Neural progenitor cell (in vitro differentiated cells): ENCODE measurements at regions not wholly inside any gene's neighbourhood (a gene's known extent, or its start where the extent isn't known, plus 50 kb on each side); places are given as distances from the start of the nearest gene placed in this dataset.

Experiments used
- DNase-seq: peaks from one replicate; pipeline ENCODE4 v3.0.0-alpha.2; 2016; ENCODE audit warnings: low spot score
- H2AFZ ChIP-seq: fragments of 200-600 bp; sonication (generic); replicated peaks from 2 replicates; pipeline ENCODE4 v1.6.1; 2016; ENCODE audit warnings: antibody characterized with exemption
- H3F3A ChIP-seq: fragments of 200-600 bp; sonication (generic); 2 replicates; pipeline ENCODE4 v1.6.1; 2016; ENCODE audit warnings: antibody characterized with exemption, low read depth
- H3K27ac ChIP-seq: fragments of 200-600 bp; sonication (generic); 2 replicates; pipeline ENCODE4 v1.5.1; 2016; ENCODE audit warnings: mild to moderate bottlenecking
- H3K27me3 ChIP-seq: fragments of 200-600 bp; sonication (generic); 2 replicates; pipeline ENCODE4 v1.6.1; 2016; ENCODE audit warnings: mild to moderate bottlenecking, moderate library complexity
- H3K36me3 ChIP-seq: fragments of 200-600 bp; sonication (generic); 2 replicates; pipeline ENCODE4 v1.5.1; 2016
- H3K4me1 ChIP-seq: fragments of 200-600 bp; sonication (generic); 2 replicates; pipeline ENCODE4 v1.6.1; 2016; ENCODE audit warnings: mixed run types
- H3K4me2 ChIP-seq: fragments of 200-600 bp; sonication (generic); 2 replicates; pipeline ENCODE4 v1.6.1; 2016
- H3K4me3 ChIP-seq: fragments of 200-600 bp; sonication (generic); 2 replicates; pipeline ENCODE4 v1.5.1; 2016
- H3K79me2 ChIP-seq: fragments of 200-600 bp; sonication (generic); 2 replicates; pipeline ENCODE4 v1.6.1; 2016; ENCODE audit warnings: low read depth
- H3K9ac ChIP-seq: fragments of 200-600 bp; sonication (generic); 2 replicates; pipeline ENCODE4 v1.6.1; 2016
- H3K9me3 ChIP-seq: fragments of 200-600 bp; sonication (generic); 2 replicates; pipeline ENCODE4 v1.5.1; 2016; ENCODE audit warnings: low read depth
- H4K20me1 ChIP-seq: fragments of 200-600 bp; sonication (generic); 2 replicates; pipeline ENCODE4 v1.6.1; 2016; ENCODE audit warnings: low read depth
- H3K27ac Mint-ChIP-seq: 3 replicates; pipeline ENCODE4 v1.8.0; 2021; ENCODE audit warnings: mixed read lengths
- H3K27me3 Mint-ChIP-seq: 2 replicates; pipeline ENCODE4 v1.8.0; 2022; ENCODE audit warnings: low read depth, mild to moderate bottlenecking, inconsistent platforms, moderate library complexity, mixed read lengths; ENCODE audit not compliant: insufficient read depth
- H3K36me3 Mint-ChIP-seq: 3 replicates; pipeline ENCODE4 v1.8.0; 2021; ENCODE audit warnings: mixed read lengths
- H3K4me1 Mint-ChIP-seq: 3 replicates; pipeline ENCODE4 v1.8.0; 2021; ENCODE audit warnings: mixed read lengths
- H3K4me3 Mint-ChIP-seq: 3 replicates; pipeline ENCODE4 v1.8.0; 2021; ENCODE audit warnings: mild to moderate bottlenecking, moderate library complexity, mixed read lengths
- H3K9me3 Mint-ChIP-seq: 3 replicates; pipeline ENCODE4 v1.8.0; 2020; ENCODE audit warnings: mixed read lengths
- CTCF ChIP-seq: fragments of 200-600 bp; sonication (generic); IDR thresholded peaks from 2 replicates; pipeline ENCODE4 v1.5.1; 2017; ENCODE audit warnings: antibody characterized with exemption, mild to moderate bottlenecking
- EZH2 ChIP-seq: fragments of 200-600 bp; sonication (generic); IDR thresholded peaks from 2 replicates; pipeline ENCODE4 v1.6.1; 2017; ENCODE audit warnings: antibody characterized with exemption, mild to moderate bottlenecking, moderate library complexity
- EZH2phosphoT487 ChIP-seq: fragments of 200-600 bp; sonication (generic); IDR thresholded peaks from 2 replicates; pipeline ENCODE4 v1.6.1; 2017; ENCODE audit warnings: antibody characterized with exemption

GRCh38 chr22:48278620-48279460, 1516.4 kb downstream of the TBC1D22A start:
- Histone ChIP-seq H3K4me1 (peaks cover 20% of the 10 kb centered on the region), H3K79me2 (no peaks in the 10 kb centered on the region), H3K9me3 (peaks cover 6% of the 10 kb centered on the region), H3K27ac (no peak overlapping the region), H3K4me3 (no peak overlapping the region), H3K9ac (no peak overlapping the region), H3K4me2 (peak overlapping the region; percentile 18), H3F3A (no peaks in the 10 kb centered on the region), H4K20me1 (no peaks in the 10 kb centered on the region), H3K27me3 (no peaks in the 10 kb centered on the region), H2AFZ (peak overlapping the region; percentile 50), H3K36me3 (no peaks in the 10 kb centered on the region)
- H3K36me3 Mint-ChIP-seq, result no peaks in the 10 kb centered on the region
- H3K4me3 Mint-ChIP-seq, result no peak overlapping the region
- DNase-seq, result no peak
- no peak for TF ChIP-seq CTCF
- no peak for TF ChIP-seq EZH2phosphoT487
- no peak for TF ChIP-seq EZH2
- H3K27me3 Mint-ChIP-seq, result peaks cover 7% of the 10 kb centered on the region
- H3K27ac Mint-ChIP-seq, result peak overlapping the region; percentile 69
- H3K4me1 Mint-ChIP-seq, result peaks cover 22% of the 10 kb centered on the region
- H3K9me3 Mint-ChIP-seq, result peaks cover 10% of the 10 kb centered on the region

- H3K4me1 ChIP-seq, result peaks cover 20% of the 10 kb centered on the region
- Mint-ChIP-seq H3K27ac (peak overlapping the region; percentile 84), H3K36me3 (no peaks in the 10 kb centered on the region), H3K4me1 (peaks cover 22% of the 10 kb centered on the region), H3K9me3 (peaks cover 10% of the 10 kb centered on the region), H3K27me3 (peaks cover 9% of the 10 kb centered on the region), H3K4me3 (no peak overlapping the region)
- no peaks in the 10 kb centered on the region for H3K36me3 ChIP-seq
- no peak overlapping the region for H3K9ac ChIP-seq
- H3F3A ChIP-seq, result no peaks in the 10 kb centered on the region
- no peak overlapping the region for H3K27ac ChIP-seq
- H3K27me3 ChIP-seq, result no peaks in the 10 kb centered on the region
- no peak for DNase-seq
- no peaks in the 10 kb centered on the region for H4K20me1 ChIP-seq
- no peak overlapping the region for H2AFZ ChIP-seq
- TF ChIP-seq EZH2 (no peak), CTCF (no peak), EZH2phosphoT487 (no peak)
- no peak overlapping the region for H3K4me3 ChIP-seq
- H3K79me2 ChIP-seq, result no peaks in the 10 kb centered on the region
- no peak overlapping the region for H3K4me2 ChIP-seq
- H3K9me3 ChIP-seq, result peaks cover 6% of the 10 kb centered on the region
These were observed 1515.6 kb downstream of the TBC1D22A start for GRCh38 chr22:48277868-48278581.

GRCh38 chr22:48276994-48277867, 1514.8 kb downstream of the TBC1D22A start:
- Mint-ChIP-seq H3K4me1 (peaks cover 22% of the 10 kb centered on the region), H3K9me3 (peaks cover 10% of the 10 kb centered on the region), H3K4me3 (no peak overlapping the region), H3K27me3 (peaks cover 9% of the 10 kb centered on the region), H3K27ac (peak overlapping the region; percentile 80), H3K36me3 (no peaks in the 10 kb centered on the region)
- Histone ChIP-seq H3K4me2 (no peak overlapping the region), H3K4me1 (peaks cover 20% of the 10 kb centered on the region), H3K27ac (no peak overlapping the region), H3K79me2 (no peaks in the 10 kb centered on the region), H3K27me3 (no peaks in the 10 kb centered on the region), H2AFZ (no peak overlapping the region), H3F3A (no peaks in the 10 kb centered on the region), H3K9ac (no peak overlapping the region), H3K36me3 (no peaks in the 10 kb centered on the region), H3K4me3 (no peak overlapping the region), H3K9me3 (peaks cover 6% of the 10 kb centered on the region), H4K20me1 (no peaks in the 10 kb centered on the region)
- TF ChIP-seq EZH2phosphoT487 (no peak), CTCF (no peak), EZH2 (no peak)
- no peak for DNase-seq
